ENCODE measurements at regions not wholly inside any gene's neighbourhood (a gene's known extent, or its start where the extent isn't known, plus 50 kb on each side); places are given as distances from the start of the nearest gene placed in this dataset.
A peak's percentile ranks its signal among the peaks of the same experiment; 100 is the strongest.
"Not testable (repeated sequence)": the region's sequence is repeated elsewhere in the genome, so short reads cannot be mapped to it uniquely, and the experiment has no call there.

GRCh38 chr1:226461087-226461486 lies 53.2 kb upstream of the PARP1 start:
- DNase-seq = no peak

- DNase-seq = no peak
Measured at GRCh38 chr1:226463925-226464586, 56.2 kb upstream of the PARP1 start.

DNA sequence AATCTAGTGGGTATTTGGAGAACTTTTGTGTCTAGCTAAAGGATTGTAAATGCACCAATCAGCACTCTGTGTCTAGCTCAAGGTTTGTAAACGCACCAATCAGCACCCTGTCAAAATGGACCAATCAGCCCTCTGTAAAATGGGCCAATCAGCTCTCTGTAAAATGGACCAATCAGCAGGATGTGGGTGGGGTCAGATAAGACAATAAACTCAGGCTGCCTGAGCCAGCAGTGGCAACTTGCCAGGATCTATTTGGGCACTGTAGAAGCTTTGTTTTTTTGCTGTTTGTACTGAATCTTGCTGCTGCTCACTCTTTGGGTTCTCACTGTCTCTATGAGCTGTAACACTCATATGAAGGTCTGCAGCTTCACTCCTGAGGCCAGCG lies 56.7 kb upstream of the PARP1 start:
- DNase-seq = not testable (repeated sequence)

DNA sequence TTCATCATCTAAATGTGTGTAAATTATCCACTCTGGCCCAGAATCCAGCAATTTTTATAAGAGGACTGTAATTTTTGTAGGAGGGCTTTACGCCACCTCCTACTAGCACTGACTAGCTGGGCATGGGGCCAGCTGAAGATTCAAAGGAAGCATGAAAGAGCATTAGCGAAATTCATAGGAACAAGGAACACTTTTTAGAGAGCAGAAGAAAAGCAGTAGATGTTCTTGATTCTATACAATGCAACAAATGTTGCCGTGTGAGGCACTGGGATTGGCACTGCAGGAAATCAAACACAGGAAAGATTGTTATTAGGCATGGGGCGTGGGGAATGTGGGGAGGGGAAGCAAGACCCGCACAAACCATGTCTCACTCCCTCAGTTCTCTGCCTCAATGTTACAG lies 58.4 kb upstream of the PARP1 start:
- no peak for DNase-seq

DNA sequence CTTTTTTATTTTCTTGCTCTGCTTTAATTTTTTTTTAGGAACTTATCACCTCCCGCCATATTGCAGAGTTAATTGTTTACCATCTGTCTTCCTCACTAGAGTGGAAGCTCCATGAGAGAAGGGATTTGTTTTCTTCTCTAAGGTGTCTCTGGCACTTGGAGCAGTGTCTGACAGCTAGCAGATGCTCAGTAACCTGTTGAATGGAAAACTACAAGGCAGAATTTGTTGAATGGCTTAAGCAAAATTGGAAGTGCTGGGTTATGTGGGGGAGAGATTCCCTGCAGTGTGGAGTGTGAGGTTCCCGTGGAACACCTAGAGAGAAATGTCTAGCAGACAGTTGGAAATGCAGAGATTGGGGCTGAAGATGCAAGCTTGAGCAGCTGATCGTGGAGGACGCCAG lies 59.5 kb upstream of the PARP1 start:
- DNase-seq = no peak

DNA sequence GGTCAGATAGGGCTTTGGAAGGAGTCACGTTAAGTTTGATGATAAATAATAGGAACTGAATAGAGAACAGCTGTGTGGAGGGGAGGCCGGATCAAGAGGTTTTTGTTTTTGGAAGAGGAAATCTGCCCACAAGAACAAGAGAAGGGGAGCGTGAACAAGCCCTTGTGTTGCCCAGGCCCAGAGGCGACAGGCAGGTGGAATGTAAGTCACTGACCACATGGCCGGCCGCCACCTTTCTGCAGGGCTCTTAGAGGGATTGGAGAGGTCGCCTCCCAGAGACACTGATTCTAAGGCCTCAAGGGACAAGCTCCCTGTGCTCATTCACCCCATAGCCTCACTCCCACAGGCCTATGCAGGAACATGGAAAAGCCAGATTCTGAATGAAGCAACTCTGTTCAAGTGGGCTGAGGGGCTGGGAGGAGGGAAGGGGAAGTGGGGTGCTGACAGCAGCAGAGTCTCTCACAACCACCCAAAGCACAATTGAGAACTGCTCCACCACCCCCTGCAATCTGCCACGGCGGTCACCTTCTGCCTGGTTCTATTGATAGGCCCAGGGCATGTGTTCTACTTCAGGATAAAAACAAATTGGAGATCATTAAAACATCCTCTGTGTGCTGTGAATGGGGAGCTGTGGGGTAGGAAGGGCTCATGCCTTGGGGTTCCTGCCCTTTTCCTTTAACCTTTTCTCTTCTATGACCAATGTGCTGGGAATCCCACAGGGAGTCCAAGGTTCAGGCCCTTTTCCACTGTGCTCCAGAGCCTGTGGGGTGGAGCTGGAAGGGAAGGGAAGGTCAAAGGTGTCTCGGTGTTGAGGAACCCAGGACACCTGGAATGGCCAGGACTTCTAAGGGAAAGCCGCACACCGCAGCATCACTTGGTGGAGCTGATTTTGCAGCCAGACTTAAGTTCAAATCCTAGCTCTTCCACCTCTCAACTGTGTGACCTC lies 63.3 kb upstream of the PARP1 start:
- DNase-seq = no peak

- no peak for DNase-seq
Measured at GRCh38 chr1:226473325-226473724, 65.4 kb upstream of the PARP1 start.

GRCh38 chr1:226474041-226474440 lies 66.1 kb upstream of the PARP1 start:
- DNase-seq = no peak

- no peak for DNase-seq
Measured at GRCh38 chr1:226474443-226475141, 66.7 kb upstream of the PARP1 start.

DNA sequence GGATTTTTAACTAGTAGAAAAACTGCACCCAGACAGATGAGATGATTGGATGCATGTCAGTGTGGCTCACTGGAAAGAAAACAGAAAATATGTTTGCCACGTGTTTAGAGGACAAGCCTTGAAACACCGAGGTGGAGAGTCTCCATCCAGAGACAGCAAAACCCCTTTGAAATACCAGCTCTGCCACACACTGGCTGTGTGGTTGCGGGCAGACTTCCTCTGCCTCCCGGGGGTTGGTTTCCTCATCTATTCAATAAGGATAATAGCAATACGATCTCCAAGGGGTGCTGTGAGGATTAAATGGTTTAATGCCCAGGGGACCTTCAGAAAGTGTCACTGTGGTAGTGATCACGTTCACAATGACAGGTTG lies 67.2 kb upstream of the PARP1 start:
- DNase-seq = no peak

DNA sequence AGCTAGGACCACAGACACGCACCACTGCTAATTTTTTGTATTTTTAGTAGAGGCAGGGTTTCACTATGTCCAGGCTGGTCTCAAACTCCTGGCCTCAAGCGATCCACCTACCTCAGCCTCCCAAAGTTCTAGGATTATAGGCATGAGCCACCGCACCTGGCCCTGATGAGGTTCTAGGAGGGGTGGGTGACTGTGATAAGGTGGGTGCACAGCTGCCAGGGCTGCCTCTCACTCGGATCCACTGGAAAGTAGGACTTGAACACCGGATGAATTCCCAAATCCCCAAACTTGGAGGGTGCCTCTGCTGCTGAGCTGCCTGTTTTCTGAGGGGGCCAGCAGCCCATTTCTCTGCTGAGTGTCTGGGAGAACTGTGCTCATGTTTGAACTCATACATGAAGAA lies 68.2 kb upstream of the PARP1 start:
- DNase-seq = no peak

- DNase-seq = no peak
Measured at GRCh38 chr1:226476648-226477319, 68.9 kb upstream of the PARP1 start.

GRCh38 chr1:226479474-226479873 lies 69.1 kb upstream of the STUM start:
- DNase-seq = peak; percentile 85

DNA sequence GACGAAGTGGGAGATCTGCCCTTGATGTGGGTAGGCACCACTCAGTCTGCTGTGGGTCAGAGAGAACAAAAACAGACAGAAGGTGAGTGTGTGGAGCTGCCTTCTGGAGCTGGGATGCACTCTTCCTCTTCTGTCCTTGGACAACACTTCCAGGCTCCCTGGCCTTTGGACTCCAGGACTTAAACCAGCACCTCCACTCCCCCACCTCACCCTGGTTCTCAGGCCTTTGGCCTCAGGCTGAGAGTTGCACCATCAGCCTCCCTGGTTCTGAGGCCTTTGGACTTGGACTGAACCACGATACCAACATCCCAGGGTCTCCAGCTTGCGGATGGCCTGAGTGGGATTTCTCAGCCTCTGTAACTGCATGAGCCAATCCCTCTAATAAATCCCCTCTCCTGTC lies 68.1 kb upstream of the STUM start:
- DNase-seq = no peak

- no peak for DNase-seq
Measured at GRCh38 chr1:226481133-226481532, 67.4 kb upstream of the STUM start.

- DNase-seq = peak; percentile 11
Measured at GRCh38 chr1:226482196-226482595, 66.4 kb upstream of the STUM start.

DNA sequence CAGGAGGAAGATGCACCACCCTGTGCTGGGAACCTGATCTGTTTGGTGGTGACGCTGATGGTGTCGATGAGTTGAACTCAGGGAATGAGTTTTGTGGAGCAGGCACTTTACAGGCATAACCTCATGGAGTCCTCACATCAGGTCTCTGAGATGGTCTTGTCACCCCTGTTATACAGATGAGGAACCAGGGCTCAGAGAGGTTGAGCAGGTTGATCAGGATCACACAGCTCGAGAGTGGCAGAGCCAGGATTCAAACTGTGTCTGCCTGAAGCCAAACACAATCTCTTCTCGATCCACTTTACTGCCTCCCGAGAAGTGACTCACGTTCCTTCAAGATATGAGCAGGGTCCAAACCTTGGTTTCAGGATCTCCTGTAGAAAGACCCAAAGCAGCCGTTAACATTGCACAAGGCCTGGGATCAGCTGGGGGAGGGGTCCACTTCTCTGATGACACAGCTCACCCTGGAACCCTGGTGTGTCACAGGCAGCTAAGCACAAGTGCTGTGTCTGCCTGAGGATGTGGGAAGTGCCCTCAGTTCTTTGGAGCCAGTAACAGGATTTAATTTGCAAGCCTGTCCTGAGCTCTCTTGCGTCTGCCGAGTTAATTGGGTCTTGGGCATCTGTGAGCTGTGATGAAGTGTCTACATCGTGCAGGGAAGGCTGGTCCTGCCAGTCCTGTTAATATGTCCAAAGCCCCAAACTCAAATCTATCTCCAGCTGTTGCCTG lies 65.4 kb upstream of the STUM start:
- DNase-seq = no peak

- DNase-seq = no peak
Measured at GRCh38 chr1:226485192-226485591, 63.4 kb upstream of the STUM start.

DNA sequence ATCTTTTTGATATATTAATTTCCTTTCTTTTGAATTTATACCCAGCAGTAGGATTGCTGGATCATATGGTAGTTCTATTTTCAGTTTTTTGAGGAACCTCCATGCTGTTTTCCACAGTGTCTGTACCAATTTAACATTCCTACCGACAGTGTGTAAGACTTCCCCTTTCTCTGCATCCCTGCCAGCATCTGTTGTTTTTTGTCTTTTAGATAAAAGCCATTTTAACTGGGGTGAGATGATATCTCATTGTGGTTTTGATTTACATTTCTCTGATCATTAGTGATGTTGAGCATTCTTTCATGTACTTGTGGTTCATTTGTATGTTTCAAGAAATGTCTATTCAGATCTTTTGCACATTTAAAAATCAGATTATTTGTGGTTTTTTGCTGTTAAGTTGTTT lies 62.4 kb upstream of the STUM start:
- DNase-seq = peak; percentile 9

GRCh38 chr1:226487921-226488320 lies 60.6 kb upstream of the STUM start:
- DNase-seq = no peak

DNA sequence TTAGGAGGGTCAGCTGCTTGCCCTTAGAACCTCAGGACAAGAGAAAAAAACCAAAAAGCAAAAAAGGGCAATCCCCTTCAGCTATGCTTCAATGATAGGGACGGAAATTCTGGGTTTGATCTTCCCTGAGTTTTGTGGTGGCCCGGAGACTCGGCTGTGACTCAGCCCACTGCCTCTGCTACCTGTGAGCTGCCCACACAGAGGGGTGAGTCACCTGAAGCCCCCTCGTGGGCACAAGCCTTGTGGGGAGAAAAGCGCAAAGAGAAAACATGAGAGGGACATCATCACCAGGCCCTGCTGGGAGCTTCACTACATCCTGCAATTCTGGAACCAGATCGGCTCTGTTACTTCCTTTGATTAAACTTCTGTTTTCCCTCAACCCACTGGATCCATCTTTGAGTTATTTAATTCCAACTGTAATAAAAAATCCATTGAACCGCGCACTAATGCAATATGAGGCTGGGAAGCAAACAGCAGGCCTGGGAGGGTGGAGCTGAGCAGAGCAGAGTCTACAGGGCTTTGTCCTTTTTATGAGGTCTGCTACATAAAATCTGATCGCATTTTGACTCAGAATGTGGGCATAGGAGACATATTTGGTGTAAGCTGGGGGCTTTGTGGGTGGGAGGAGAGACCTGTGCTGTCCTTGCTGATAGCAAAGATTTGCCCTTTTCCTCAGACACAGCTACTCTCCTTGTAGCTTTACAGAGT lies 58.7 kb upstream of the STUM start:
- DNase-seq = peak; percentile 30

DNA sequence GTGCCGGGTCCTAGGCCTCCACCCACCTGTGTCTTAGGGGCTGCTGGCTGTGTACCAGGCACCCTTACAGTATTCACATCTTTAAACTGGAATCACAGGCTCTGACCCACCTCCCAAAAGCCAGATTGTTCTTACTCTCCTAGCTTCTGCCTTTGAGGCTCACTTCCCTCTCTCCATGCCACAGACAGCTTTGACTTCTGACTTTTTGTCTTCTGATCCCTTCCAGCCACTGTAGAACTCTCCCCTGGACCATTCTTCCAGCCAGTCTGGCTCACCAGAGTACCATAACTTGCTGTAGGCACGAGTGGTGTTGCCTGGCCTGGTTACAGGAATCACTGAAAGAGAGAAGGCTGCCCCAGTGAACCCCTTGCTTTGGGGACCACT lies 58.1 kb upstream of the STUM start:
- DNase-seq = no peak
